Smooth muscle cell (in vitro differentiated cells): ENCODE measurements at regions not wholly inside any gene's neighbourhood (a gene's known extent, or its start where the extent isn't known, plus 50 kb on each side); places are given as distances from the start of the nearest gene placed in this dataset.

Experiments used
- DNase-seq: peaks from one replicate; lab custom pipeline; 2025; ENCODE audit not compliant: unreplicated experiment; lab: John Stamatoyannopoulos, UW
- H2AFZ ChIP-seq: fragments of 200-600 bp; sonication (generic); 2 replicates; pipeline ENCODE4 v1.6.0; 2016; ENCODE audit warnings: antibody characterized with exemption, low read depth, mild to moderate bottlenecking
- H3F3A ChIP-seq: fragments of 200-600 bp; sonication (generic); 2 replicates; pipeline ENCODE4 v1.6.0; 2017; ENCODE audit warnings: antibody characterized with exemption, low read depth
- H3K27ac ChIP-seq: fragments of 200-600 bp; sonication (generic); 2 replicates; pipeline ENCODE4 v1.5.1; 2016; ENCODE audit warnings: low read depth, mild to moderate bottlenecking
- H3K27me3 ChIP-seq: fragments of 200-600 bp; sonication (generic); 2 replicates; pipeline ENCODE4 v1.6.1; 2016; ENCODE audit warnings: low read depth, mild to moderate bottlenecking
- H3K36me3 ChIP-seq: fragments of 200-600 bp; sonication (generic); 2 replicates; pipeline ENCODE4 v1.5.1; 2016; ENCODE audit warnings: low read depth
- H3K4me1 ChIP-seq: fragments of 200-600 bp; sonication (generic); 2 replicates; pipeline ENCODE4 v1.5.1; 2016; ENCODE audit warnings: low read depth
- H3K4me2 ChIP-seq: fragments of 200-600 bp; sonication (generic); 2 replicates; pipeline ENCODE4 v1.6.0; 2016; ENCODE audit warnings: mild to moderate bottlenecking
- H3K4me3 ChIP-seq: fragments of 200-600 bp; sonication (generic); 2 replicates; pipeline ENCODE4 v1.5.1; 2016; ENCODE audit warnings: mild to moderate bottlenecking
- H3K79me2 ChIP-seq: fragments of 200-600 bp; sonication (generic); 2 replicates; pipeline ENCODE4 v1.6.0; 2016; ENCODE audit warnings: low read depth, mild to moderate bottlenecking
- H3K9ac ChIP-seq: fragments of 200-600 bp; sonication (generic); 2 replicates; pipeline ENCODE4 v1.6.0; 2016; ENCODE audit warnings: low read depth
- H3K9me3 ChIP-seq: fragments of 200-600 bp; sonication (generic); replicated peaks from 2 replicates; pipeline ENCODE4 v1.5.1; 2016; ENCODE audit warnings: low read depth
- H4K20me1 ChIP-seq: fragments of 200-600 bp; sonication (generic); 2 replicates; pipeline ENCODE4 v1.6.0; 2016; ENCODE audit warnings: low read depth
- WGBS: methylation state at CpG from one replicate; pipeline ENCODE4 v1.1.7; 2016; ENCODE audit warnings: low lambda C conversion rate; 5-methylcytosine and 5-hydroxymethylcytosine counted together
- TF ChIP-seq, protein P1 (sequence below): fragments of 200-600 bp; sonication (generic); IDR thresholded peaks from 2 replicates; pipeline ENCODE4 v1.5.1; 2017; ENCODE audit warnings: borderline replicate concordance, mild to moderate bottlenecking, antibody characterized with exemption; ENCODE audit not compliant: insufficient read depth, poor library complexity, severe bottlenecking

DNA sequence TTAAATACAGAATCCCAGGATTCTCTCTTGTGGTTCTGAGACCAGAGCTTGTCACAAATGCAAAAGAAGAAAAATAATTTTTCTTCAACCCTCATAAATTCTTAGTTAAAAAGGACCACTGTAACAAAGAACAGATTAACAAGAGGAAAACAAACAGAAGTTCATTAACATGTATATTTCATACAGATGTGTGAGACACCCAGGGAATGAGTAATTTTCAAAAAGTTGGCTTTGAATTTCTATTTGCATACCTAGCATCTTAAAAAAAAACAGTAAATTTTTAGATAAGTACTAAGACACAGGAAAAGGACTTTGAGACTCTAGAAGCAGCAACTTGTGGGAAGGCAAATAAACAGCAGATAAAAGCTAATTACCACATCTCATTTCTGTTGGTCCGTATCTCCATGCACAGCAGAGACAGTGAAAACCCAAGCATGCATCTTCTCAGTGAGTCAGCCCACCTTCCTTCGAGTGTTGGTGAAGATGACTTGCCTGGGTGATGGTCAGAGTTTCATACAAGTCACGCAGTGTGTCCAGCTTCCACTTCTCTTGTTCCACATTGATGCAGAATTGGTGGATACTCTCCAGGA is 399.9 kb upstream of the ADAMTS5 start:
- H3F3A ChIP-seq, result peaks cover 16% of the 10 kb centered on the region
- 27% methylated on average over 3 of the region's 3 CpGs for WGBS
- peak overlapping the region; percentile 61 for H3K4me2 ChIP-seq
- TF ChIP-seq, protein P1, sequence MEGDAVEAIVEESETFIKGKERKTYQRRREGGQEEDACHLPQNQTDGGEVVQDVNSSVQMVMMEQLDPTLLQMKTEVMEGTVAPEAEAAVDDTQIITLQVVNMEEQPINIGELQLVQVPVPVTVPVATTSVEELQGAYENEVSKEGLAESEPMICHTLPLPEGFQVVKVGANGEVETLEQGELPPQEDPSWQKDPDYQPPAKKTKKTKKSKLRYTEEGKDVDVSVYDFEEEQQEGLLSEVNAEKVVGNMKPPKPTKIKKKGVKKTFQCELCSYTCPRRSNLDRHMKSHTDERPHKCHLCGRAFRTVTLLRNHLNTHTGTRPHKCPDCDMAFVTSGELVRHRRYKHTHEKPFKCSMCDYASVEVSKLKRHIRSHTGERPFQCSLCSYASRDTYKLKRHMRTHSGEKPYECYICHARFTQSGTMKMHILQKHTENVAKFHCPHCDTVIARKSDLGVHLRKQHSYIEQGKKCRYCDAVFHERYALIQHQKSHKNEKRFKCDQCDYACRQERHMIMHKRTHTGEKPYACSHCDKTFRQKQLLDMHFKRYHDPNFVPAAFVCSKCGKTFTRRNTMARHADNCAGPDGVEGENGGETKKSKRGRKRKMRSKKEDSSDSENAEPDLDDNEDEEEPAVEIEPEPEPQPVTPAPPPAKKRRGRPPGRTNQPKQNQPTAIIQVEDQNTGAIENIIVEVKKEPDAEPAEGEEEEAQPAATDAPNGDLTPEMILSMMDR, result no peak
- no peak overlapping the region for H3K4me3 ChIP-seq
- H3K9me3 ChIP-seq, result no peaks in the 10 kb centered on the region
- H3K4me1 ChIP-seq, result peaks cover 12% of the 10 kb centered on the region
- no peak overlapping the region for H3K9ac ChIP-seq
- no peaks in the 10 kb centered on the region for H3K27me3 ChIP-seq
- no peaks in the 10 kb centered on the region for H3K36me3 ChIP-seq
- peak overlapping the region; percentile 10 for H2AFZ ChIP-seq
- peak overlapping the region; percentile 85 for H3K27ac ChIP-seq
- DNase-seq, result no peak
- H3K79me2 ChIP-seq, result no peaks in the 10 kb centered on the region
- H4K20me1 ChIP-seq, result no peaks in the 10 kb centered on the region

DNA sequence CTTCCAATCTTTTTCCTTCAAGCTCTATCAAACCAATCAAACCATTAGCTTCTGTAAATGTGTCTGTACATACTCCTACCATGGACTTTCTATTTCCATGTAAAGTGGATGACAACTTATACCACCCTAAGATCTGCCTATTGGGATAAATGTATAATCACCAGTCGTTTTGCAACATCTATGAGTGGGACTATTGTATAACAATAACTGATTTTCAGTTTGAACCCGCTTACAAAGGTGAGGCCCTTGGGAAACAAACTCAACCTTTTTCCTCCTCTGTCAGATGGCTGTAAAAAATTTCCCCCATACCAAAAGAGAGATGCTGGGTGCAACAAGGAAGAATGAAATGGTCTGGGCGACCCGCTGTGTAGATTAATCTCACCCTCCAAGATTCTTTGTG is 399.1 kb upstream of the ADAMTS5 start:
- Histone ChIP-seq H2AFZ (peak overlapping the region; percentile 10), H3K4me2 (peak overlapping the region; percentile 61), H3K27ac (peak overlapping the region; percentile 85), H3K27me3 (no peaks in the 10 kb centered on the region), H3K36me3 (no peaks in the 10 kb centered on the region), H3K79me2 (no peaks in the 10 kb centered on the region), H3K9me3 (no peaks in the 10 kb centered on the region), H3F3A (peaks cover 16% of the 10 kb centered on the region), H3K4me1 (peaks cover 9% of the 10 kb centered on the region), H3K4me3 (no peak overlapping the region), H4K20me1 (no peaks in the 10 kb centered on the region), H3K9ac (no peak overlapping the region)
- DNase-seq, result no peak
- TF ChIP-seq, protein P1, result no peak
- 93% methylated on average over 4 of the region's 4 CpGs for WGBS

DNA sequence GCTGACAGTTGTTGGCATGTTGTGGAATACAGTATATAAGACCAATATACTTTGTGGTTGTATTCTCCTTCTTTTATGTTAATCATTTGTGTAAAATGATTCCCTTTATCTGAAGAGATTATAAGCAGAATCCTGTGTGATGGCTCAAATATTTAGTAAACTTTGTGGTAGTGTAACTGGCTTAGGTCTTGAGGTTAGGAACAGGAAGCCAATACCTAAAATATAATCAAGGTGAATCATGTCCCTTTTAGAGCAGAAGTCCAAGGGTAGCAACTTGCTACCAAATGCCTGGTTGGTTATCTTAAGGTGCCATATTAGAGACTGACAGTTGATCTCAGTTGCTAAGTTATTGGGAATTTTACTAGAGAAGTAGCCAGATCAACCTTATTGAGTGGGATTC is 398.5 kb upstream of the ADAMTS5 start:
- peak overlapping the region; percentile 61 for H3K4me2 ChIP-seq
- TF ChIP-seq, protein P1, result no peak

DNA sequence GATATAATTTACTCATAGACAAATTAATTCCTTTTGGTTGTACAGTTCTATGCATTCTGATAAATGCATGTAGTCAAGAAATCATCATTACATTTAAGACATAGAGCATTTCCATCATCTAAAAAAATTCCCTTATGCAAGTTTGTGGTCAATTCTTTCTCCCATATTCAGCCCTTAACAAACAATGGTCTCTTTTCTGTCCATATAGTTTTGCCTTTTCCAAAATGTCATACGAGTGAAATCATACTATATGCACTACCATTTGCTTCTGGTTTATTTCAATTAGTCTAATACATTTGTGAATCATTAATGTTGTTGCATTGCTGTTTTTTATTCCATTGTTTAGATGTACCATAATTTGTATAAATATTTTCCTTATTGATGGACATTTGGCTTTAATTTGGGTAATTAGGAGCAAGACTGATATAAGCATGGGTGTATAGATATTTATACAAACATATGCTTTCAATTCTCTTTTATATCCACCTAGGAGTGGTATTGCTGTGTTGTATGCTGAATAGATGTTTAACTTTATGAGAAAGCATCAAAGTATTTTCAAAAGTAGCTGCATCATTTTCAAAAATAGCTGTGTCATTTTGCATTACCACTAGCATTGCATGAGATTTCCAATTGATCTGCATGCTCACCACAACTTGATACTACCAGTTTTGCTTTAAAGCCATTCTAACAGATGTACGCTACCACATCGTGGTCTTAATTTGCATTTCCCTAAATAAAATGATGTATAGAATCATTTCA is 397.0 kb upstream of the ADAMTS5 start:
- H3K27ac ChIP-seq, result no peak overlapping the region
- H3K79me2 ChIP-seq, result no peaks in the 10 kb centered on the region
- H3K36me3 ChIP-seq, result no peaks in the 10 kb centered on the region
- no peaks in the 10 kb centered on the region for H3K27me3 ChIP-seq
- DNase-seq, result no peak
- H3F3A ChIP-seq, result peaks cover 16% of the 10 kb centered on the region
- TF ChIP-seq, protein P1, result no peak
- no peak overlapping the region for H3K4me2 ChIP-seq
- no peak overlapping the region for H3K4me3 ChIP-seq
- no peak overlapping the region for H3K9ac ChIP-seq
- no peaks in the 10 kb centered on the region for H3K9me3 ChIP-seq
- no peaks in the 10 kb centered on the region for H4K20me1 ChIP-seq
- whole genome bisulfite sequencing, result 91% methylated on average over 3 of the region's 3 CpGs
- H2AFZ ChIP-seq, result no peak overlapping the region
- peaks cover 10% of the 10 kb centered on the region for H3K4me1 ChIP-seq

More for the DNA sequence above, 398.5 kb upstream of the ADAMTS5 start:
- Histone ChIP-seq H3K27me3 (no peaks in the 10 kb centered on the region), H3K9ac (no peak overlapping the region), H3K27ac (peak overlapping the region; percentile 85), H3F3A (peaks cover 16% of the 10 kb centered on the region), H3K9me3 (no peaks in the 10 kb centered on the region), H3K36me3 (no peaks in the 10 kb centered on the region), H3K4me1 (peaks cover 9% of the 10 kb centered on the region), H3K4me3 (no peak overlapping the region), H2AFZ (no peak overlapping the region), H3K79me2 (no peaks in the 10 kb centered on the region), H4K20me1 (no peaks in the 10 kb centered on the region)
- DNase-seq, result no peak
